IMR-90 (cell line): ENCODE measurements at regions not wholly inside any gene's neighbourhood (a gene's known extent, or its start where the extent isn't known, plus 50 kb on each side); places are given as distances from the start of the nearest gene placed in this dataset.

Experiments used
- ATAC-seq: fragments of 200-7000 bp; cut with Tn5 transposase; 2 replicates; pipeline ENCODE4 v1.9.1; 2020; ENCODE audit warnings: low read depth, mild to moderate bottlenecking, moderate library complexity
- BruUV-seq: library from RNA; stranded (reverse); fragments of 400-500 nt; replicated peaks from 2 replicates; lab custom pipeline; 2021; lab: Mats Ljungman, UMichigan
- CTCF ChIA-PET: fragments of 300-600 bp; formaldehyde crosslinking; extraction: SDS; loops from one replicate; lab custom pipeline; 2021; ENCODE audit warnings: antibody characterized with exemption; lab: Yijun Ruan, JAX
- POLR2A ChIA-PET: fragments of 300-600 bp; sonication (Branson Sonifier 250); formaldehyde crosslinking; loops from one replicate; lab custom pipeline; 2022; ENCODE audit warnings: antibody characterized with exemption; ENCODE audit not compliant: unreplicated experiment; lab: Charles Lee
- DNase-seq: peaks from one replicate; pipeline ENCODE4 v3.0.0; 2013
- H2AFZ ChIP-seq: replicated peaks from 2 replicates; pipeline ENCODE3; 2013; ENCODE audit warnings: low read length, mild to moderate bottlenecking; ENCODE audit not compliant: poor library complexity
- H2AK5ac ChIP-seq: 2 replicates; pipeline ENCODE4 v1.6.1; 2013; ENCODE audit warnings: low read depth, low read length, inconsistent platforms
- H2AK9ac ChIP-seq: replicated peaks from 2 replicates; pipeline ENCODE3; 2013; ENCODE audit warnings: mild to moderate bottlenecking, low read depth, low read length, moderate library complexity; ENCODE audit not compliant: poor library complexity
- H2BK120ac ChIP-seq: 2 replicates; pipeline ENCODE4 v1.6.1; 2013; ENCODE audit warnings: low read depth, low read length, inconsistent platforms
- H2BK15ac ChIP-seq: 3 replicates; pipeline ENCODE4 v1.6.1; 2013; ENCODE audit warnings: low read depth, low read length, inconsistent platforms
- H2BK20ac ChIP-seq: 2 replicates; pipeline ENCODE4 v1.6.1; 2013; ENCODE audit warnings: low read depth, mild to moderate bottlenecking, inconsistent platforms, low read length, moderate library complexity
- H2BK5ac ChIP-seq: 2 replicates; pipeline ENCODE4 v1.6.1; 2013; ENCODE audit warnings: mild to moderate bottlenecking, low read depth, low read length, inconsistent platforms; ENCODE audit not compliant: poor library complexity, severe bottlenecking
- H3K14ac ChIP-seq: replicated peaks from 2 replicates; pipeline ENCODE4 v1.6.1; 2013; ENCODE audit warnings: low read depth, low read length, inconsistent platforms
- H3K18ac ChIP-seq: 2 replicates; pipeline ENCODE4 v1.6.1; 2013; ENCODE audit warnings: low read depth, low read length, control low read depth
- H3K23ac ChIP-seq: 2 replicates; pipeline ENCODE4 v1.6.1; 2013; ENCODE audit warnings: low read depth, low read length, inconsistent platforms
- H3K27ac ChIP-seq: 2 replicates; pipeline ENCODE4 v1.5.1; 2013; ENCODE audit warnings: mild to moderate bottlenecking, control low read depth, low read length; ENCODE audit not compliant: insufficient read depth
- H3K27me3 ChIP-seq: 2 replicates; pipeline ENCODE4 v1.6.1; 2013; ENCODE audit warnings: low read length; ENCODE audit not compliant: control insufficient read depth, insufficient read depth
- H3K36me3 ChIP-seq: 2 replicates; pipeline ENCODE4 v1.6.1; 2013; ENCODE audit warnings: low read length, mixed read lengths; ENCODE audit not compliant: control insufficient read depth, insufficient read depth
- H3K4ac ChIP-seq: 2 replicates; pipeline ENCODE4 v1.6.1; 2013; ENCODE audit warnings: low read depth, low read length, inconsistent platforms
- H3K4me1 ChIP-seq: 2 replicates; pipeline ENCODE4 v1.6.1; 2013; ENCODE audit warnings: low read length, mixed read lengths; ENCODE audit not compliant: control insufficient read depth, insufficient read depth
- H3K4me2 ChIP-seq: 2 replicates; pipeline ENCODE4 v1.6.1; 2013; ENCODE audit warnings: low read depth, mild to moderate bottlenecking, control low read depth, low read length, moderate library complexity
- H3K4me3 ChIP-seq: 2 replicates; pipeline ENCODE4 v1.5.1; 2013; ENCODE audit warnings: low read depth, mild to moderate bottlenecking, control low read depth, low read length, moderate library complexity; ENCODE audit not compliant: insufficient read depth
- H3K56ac ChIP-seq: 2 replicates; pipeline ENCODE4 v1.6.1; 2013; ENCODE audit warnings: low read length, inconsistent platforms; ENCODE audit not compliant: insufficient read depth; ENCODE audit errors: extremely low read depth
- H3K79me1 ChIP-seq, 2 experiments: 2 replicates each; pipeline ENCODE4 v1.6.1; 2013; ENCODE audit warnings: low read length in 2 of 2, inconsistent platforms in 1 of 2, low read depth in 1 of 2
- H3K9ac ChIP-seq: 2 replicates; pipeline ENCODE4 v1.6.1; 2013; ENCODE audit warnings: low read depth, low read length, control low read depth
- H3K9me1 ChIP-seq: 2 replicates; pipeline ENCODE4 v1.6.1; 2013; ENCODE audit warnings: low read length, inconsistent platforms; ENCODE audit not compliant: insufficient read depth
- H3K9me3 ChIP-seq: 2 replicates; pipeline ENCODE4 v1.6.1; 2013; ENCODE audit warnings: low read length; ENCODE audit not compliant: control insufficient read depth, insufficient read depth
- H4K20me1 ChIP-seq: 2 replicates; pipeline ENCODE4 v1.6.1; 2013; ENCODE audit warnings: low read length, inconsistent platforms; ENCODE audit not compliant: insufficient read depth
- H4K5ac ChIP-seq: 2 replicates; pipeline ENCODE4 v1.6.1; 2013; ENCODE audit warnings: mild to moderate bottlenecking, low read depth, low read length, control low read depth
- H4K8ac ChIP-seq, 2 experiments: 2 replicates each; pipeline ENCODE4 v1.6.1; 2013; ENCODE audit warnings: low read depth in 2 of 2, low read length in 2 of 2, control low read depth in 1 of 2, inconsistent platforms in 1 of 2
- H4K91ac ChIP-seq: 2 replicates; pipeline ENCODE4 v1.6.1; 2013; ENCODE audit warnings: low read depth, low read length, inconsistent platforms; ENCODE audit not compliant: insufficient read depth
- BHLHE40 ChIP-seq: fragments of 150-350 bp; IDR thresholded peaks from 2 replicates; pipeline ENCODE4 v1.6.1; 2016; ENCODE audit warnings: mild to moderate bottlenecking, low read depth, low read length
- CEBPB ChIP-seq: IDR thresholded peaks from 2 replicates; pipeline ENCODE4 v1.6.1; 2012; ENCODE audit warnings: low read depth, low read length, improper control_type of control experiment
- CHD1 ChIP-seq: IDR thresholded peaks from 2 replicates; pipeline ENCODE4 v1.6.1; 2012; ENCODE audit warnings: low read depth, low read length, improper control_type of control experiment
- CTCF ChIP-seq: conservative IDR thresholded peaks from 2 replicates; pipeline ENCODE4 v1.5.1; 2012; ENCODE audit warnings: mild to moderate bottlenecking, low read depth, low read length, improper control_type of control experiment
- ELK1 ChIP-seq: fragments of 150-350 bp; IDR thresholded peaks from 2 replicates; pipeline ENCODE4 v1.6.1; 2016; ENCODE audit warnings: low read depth, mild to moderate bottlenecking, low read length, moderate library complexity, borderline replicate concordance
- FOS ChIP-seq: fragments of 150-350 bp; IDR thresholded peaks from 2 replicates; pipeline ENCODE4 v1.6.1; 2016; ENCODE audit warnings: low read depth, low read length
- MAFK ChIP-seq: IDR thresholded peaks from 2 replicates; pipeline ENCODE4 v1.6.1; 2012; ENCODE audit warnings: low read depth, low read length, improper control_type of control experiment
- MAZ ChIP-seq: IDR thresholded peaks from 2 replicates; pipeline ENCODE4 v1.6.1; 2012; ENCODE audit warnings: low read depth, mild to moderate bottlenecking, low read length, improper control_type of control experiment, moderate library complexity, borderline replicate concordance
- MXI1 ChIP-seq: IDR thresholded peaks from 2 replicates; pipeline ENCODE4 v1.6.1; 2012; ENCODE audit warnings: low read depth, mild to moderate bottlenecking, low read length, moderate library complexity, borderline replicate concordance
- POLR2A ChIP-seq: IDR thresholded peaks from 2 replicates; pipeline ENCODE4 v1.6.1; 2012; ENCODE audit warnings: mild to moderate bottlenecking, low read depth, low read length
- RAD21 ChIP-seq: IDR thresholded peaks from 2 replicates; pipeline ENCODE4 v1.6.1; 2012; ENCODE audit warnings: low read length, improper control_type of control experiment
- RCOR1 ChIP-seq: IDR thresholded peaks from 2 replicates; pipeline ENCODE4 v1.6.1; 2012; ENCODE audit warnings: mild to moderate bottlenecking, low read length, improper control_type of control experiment; ENCODE audit not compliant: insufficient replicate concordance
- SMC3 ChIP-seq: fragments of 150-350 bp; IDR thresholded peaks from 2 replicates; pipeline ENCODE4 v1.6.1; 2016; ENCODE audit warnings: low read depth, mild to moderate bottlenecking, antibody characterized with exemption, low read length, moderate library complexity
- USF2 ChIP-seq: fragments of 150-350 bp; IDR thresholded peaks from 2 replicates; pipeline ENCODE4 v1.6.1; 2017; ENCODE audit warnings: mild to moderate bottlenecking, antibody characterized with exemption, low read length, low read depth
- WGBS, 2 experiments: methylation state at CpG; one replicate each; pipeline versions ENCODE4 v1.1.5 to v1.1.7; 2013; ENCODE audit warnings: missing lambda C conversion rate in 2 of 2; ENCODE audit not compliant: insufficient read length in 1 of 2; ENCODE audit errors: extremely low coverage in 2 of 2; 5-methylcytosine and 5-hydroxymethylcytosine counted together
- dilution Hi-C: fragments of 300-500 bp; cut with HindIII; formaldehyde crosslinking; loops from one replicate; pipeline ENCODE4 v1.14.3; 2018; ENCODE audit warnings: low sequenced_read_pairs; ENCODE audit not compliant: unreplicated experiment
- in situ Hi-C: fragments of 300-500 bp; cut with MboI; formaldehyde crosslinking; loops from 3 replicates; pipeline ENCODE4 v1.14.3; 2019; ENCODE audit warnings: low sequenced_read_pairs, inconsistent platforms, mixed read lengths
- intact Hi-C: fragments of 100-400 bp; cut with micrococcal nuclease; formaldehyde crosslinking; loops from 2 replicates; pipeline ENCODE4 v1.10.0; 2022

GRCh38 chr17:63173450-63173849, 207.4 kb downstream of the TANC2 start:
- in situ Hi-C loops: no loop called here
- no peak for ATAC-seq
- H3K56ac ChIP-seq: no peak overlapping the region
- H2BK120ac ChIP-seq: no peak overlapping the region
- peaks cover 7% of the 10 kb centered on the region for H3K4me1 ChIP-seq
- no peak overlapping the region for H4K5ac ChIP-seq
- no peaks in the 10 kb centered on the region for H3K36me3 ChIP-seq
- no peak for DNase-seq
- no TSS peak for BruUV-seq
- intact Hi-C loops: no loop called here
- no peak for TF ChIP-seq FOS
- no peak for TF ChIP-seq CEBPB
- no peak for TF ChIP-seq MAZ
- TF ChIP-seq ELK1: no peak
- TF ChIP-seq RAD21: no peak
- no peak for TF ChIP-seq POLR2A
- TF ChIP-seq RCOR1: no peak
- no peak for TF ChIP-seq USF2
- no peak for TF ChIP-seq SMC3
- no peak for TF ChIP-seq BHLHE40
- no peak for TF ChIP-seq CTCF
- TF ChIP-seq CHD1: no peak
- no peak for TF ChIP-seq MXI1
- TF ChIP-seq MAFK: no peak
- H3K23ac ChIP-seq: no peak overlapping the region
- H3K4me3 ChIP-seq: no peak overlapping the region
- H4K8ac ChIP-seq: no peak overlapping the region
- peaks cover 2% of the 10 kb centered on the region; the same call in 1 of the 2 replicates for H3K9me1 ChIP-seq
- peaks cover 22 to 34% of the 10 kb centered on the region in 2 experiments for H3K79me1 ChIP-seq
- H2AK5ac ChIP-seq: peak overlapping the region; percentile 14; the same call in 1 of the 2 replicates
- POLR2A ChIA-PET: no interaction called here
- no peak overlapping the region for H3K9ac ChIP-seq
- no peak overlapping the region; the same call in 2 of the 3 replicates for H2BK15ac ChIP-seq
- H4K20me1 ChIP-seq: peaks cover 4% of the 10 kb centered on the region; the same call in 1 of the 2 replicates
- no peak overlapping the region for H2AK9ac ChIP-seq
- WGBS, 2 experiments: no CpG with 5 or more reads among the region's 1 CpG
- no peak overlapping the region for H3K4me2 ChIP-seq
- no peak overlapping the region for H3K14ac ChIP-seq
- no peak overlapping the region for H3K27ac ChIP-seq
- H2AFZ ChIP-seq: no peak overlapping the region
- CTCF ChIA-PET: no interaction called here
- no peak overlapping the region for H3K18ac ChIP-seq
- dilution Hi-C loops: no loop called here
- H4K91ac ChIP-seq: no peak overlapping the region
- no peaks in the 10 kb centered on the region for H3K27me3 ChIP-seq
- peak overlapping the region; percentile 51; the same call in 1 of the 2 replicates for H3K4ac ChIP-seq
- no peak overlapping the region; the same call in 1 of the 2 replicates for H2BK20ac ChIP-seq
- no peak overlapping the region for H2BK5ac ChIP-seq
- H3K9me3 ChIP-seq: no peaks in the 10 kb centered on the region
